ENCODE measurements at regions not wholly inside any gene's neighbourhood (a gene's known extent, or its start where the extent isn't known, plus 50 kb on each side); places are given as distances from the start of the nearest gene placed in this dataset.

GRCh38 chr18:34592961-34593382, 117.1 kb upstream of the DTNA start:
- DNase-seq (ENCODE audit: low read depth, low spot score) = no peak

- DNase-seq (ENCODE audit: low read depth, low spot score) = no peak
These were observed 115.8 kb upstream of the DTNA start for GRCh38 chr18:34594266-34594665.

DNA sequence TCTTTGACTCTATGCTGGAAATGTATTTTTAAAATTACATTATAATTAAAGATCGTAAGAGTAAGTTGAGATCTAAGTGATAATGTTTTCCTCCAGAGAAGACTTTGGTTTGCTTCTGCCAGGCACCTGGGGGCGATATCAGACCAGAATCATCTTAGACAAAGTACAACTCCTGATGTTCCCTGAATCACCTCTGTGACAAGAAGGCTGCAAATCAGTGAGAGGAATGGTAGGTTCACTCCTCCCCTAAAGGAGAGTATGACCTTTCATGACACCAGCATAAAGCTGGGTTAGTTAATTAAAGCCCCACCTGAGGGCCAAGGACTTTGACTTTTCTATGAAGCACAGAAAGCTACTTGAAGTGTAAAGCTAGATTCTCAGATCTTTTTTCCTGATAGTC, 114.4 kb upstream of the DTNA start:
- no peak for DNase-seq (ENCODE audit: low read depth, low spot score)

DNA sequence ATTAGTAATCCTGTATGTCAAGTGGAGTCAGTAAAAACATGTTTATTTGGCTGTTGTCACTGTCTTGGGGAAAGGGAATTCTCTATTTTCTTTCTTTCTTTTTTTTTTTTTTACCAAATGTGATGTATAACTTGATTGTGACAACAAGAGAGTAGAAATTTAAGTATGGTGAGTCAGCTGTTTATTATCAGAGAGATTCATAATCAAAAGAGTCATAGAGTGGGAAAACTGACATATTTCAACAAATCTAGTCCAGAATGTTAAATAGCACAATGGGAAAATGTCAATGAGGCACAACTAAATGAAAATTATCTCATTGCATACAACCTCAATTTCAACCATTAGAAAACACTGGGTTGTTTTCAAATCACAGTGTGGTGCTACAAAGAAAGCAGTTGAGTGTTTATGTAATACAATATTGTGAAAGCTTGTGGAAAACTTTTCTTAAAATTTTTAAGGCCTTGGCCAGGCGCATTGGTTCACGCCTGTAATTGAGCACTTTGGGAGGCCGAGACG, 111.9 kb upstream of the DTNA start:
- DNase-seq (ENCODE audit: low read depth, low spot score) = no peak

DNA sequence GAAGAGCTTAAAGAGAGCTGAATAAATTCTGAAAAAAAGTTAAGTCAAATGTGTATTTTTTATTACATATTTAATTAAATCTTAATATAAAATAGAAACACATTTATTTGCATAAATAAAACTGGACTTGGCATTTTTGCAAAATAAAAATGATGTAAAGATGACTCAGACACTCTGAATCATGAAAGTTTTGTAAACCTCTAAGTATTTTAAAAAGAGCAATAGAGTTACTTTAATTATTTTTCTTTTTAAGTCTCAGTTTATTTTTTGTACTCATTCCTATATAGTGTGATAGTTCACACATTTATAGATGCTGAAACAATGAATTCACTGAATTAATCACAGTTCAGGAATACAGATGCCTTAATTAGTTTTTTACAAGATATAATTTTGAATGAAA, 109.9 kb upstream of the DTNA start:
- DNase-seq (ENCODE audit: low read depth, low spot score) = no peak

DNA sequence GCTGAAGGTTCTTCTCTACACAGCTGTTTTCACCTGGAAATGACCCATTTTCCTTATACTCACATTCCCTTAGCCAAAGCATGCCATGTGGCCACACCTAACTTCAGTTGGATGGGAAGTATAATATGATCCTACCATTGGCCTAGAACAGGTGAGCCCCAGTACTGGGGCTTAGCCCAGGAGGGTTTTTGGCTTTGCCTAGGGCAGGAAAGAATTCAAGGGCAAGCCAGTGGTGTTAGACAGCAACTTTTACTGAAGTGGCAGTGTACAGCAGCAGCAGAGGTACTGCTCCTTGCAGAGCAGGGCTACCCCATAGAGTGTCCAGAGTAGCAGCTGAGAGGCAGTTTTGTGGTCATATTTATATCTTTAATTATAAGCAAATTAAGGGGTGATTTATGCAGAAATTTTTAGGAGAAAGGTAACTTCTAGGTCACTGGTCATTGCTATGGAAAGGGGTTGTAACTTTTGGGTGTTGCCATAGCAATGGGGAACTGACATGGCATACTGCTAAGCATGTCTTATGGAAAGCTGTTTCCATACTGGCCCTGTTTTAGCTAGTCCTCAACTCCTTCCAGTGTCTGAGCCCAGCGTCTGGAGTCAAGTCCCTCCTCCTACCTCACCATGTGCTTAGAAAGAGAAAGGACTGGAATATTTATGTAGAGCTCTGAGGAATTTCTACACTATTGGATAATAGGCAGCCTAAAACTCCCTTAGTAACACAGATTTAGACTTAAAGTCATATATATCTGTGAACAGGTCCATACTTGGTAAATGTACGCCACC, 109.0 kb upstream of the DTNA start:
- no peak for DNase-seq (ENCODE audit: low read depth, low spot score)

- no peak for DNase-seq (ENCODE audit: low read depth, low spot score)
These were observed 105.5 kb upstream of the DTNA start for GRCh38 chr18:34604591-34604990.

DNA sequence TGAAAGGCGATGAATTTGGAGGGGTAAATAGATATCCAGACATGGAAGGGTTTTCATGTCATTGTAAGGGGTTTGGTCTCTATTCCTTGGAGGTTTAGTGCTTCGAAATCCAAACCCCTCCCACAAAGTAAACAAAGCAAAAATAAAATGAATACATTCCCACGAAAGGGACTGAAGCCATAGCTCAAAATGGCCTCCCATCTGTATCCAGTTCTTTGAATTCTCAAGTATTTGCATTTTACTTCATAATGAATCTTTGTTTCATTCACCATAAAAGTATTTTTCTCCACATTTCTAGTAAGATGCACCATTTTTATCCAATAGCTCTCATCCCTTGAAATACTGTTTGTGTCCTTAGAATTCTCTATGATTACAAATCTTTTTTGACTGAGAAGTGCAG, 103.2 kb upstream of the DTNA start:
- DNase-seq (ENCODE audit: low read depth, low spot score) = no peak

DNA sequence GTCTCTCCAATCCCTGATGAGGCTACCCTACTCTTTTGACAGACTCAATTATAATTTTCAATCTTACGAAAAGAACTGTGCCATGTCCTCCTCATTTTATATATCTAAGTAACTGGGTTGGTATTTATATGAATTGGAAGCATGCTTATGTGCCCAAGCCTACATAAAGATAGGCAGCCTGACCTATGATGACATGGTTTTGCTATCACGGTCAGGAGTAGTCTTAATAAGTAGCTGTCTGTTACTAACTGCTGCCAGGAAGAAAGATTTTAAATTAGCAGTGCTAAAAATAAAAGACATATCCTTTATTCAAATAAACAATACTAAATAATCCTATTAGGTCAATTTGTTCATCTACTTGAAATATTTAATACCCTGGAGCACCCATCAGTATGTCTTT, 102.0 kb upstream of the DTNA start:
- DNase-seq (ENCODE audit: low read depth, low spot score) = no peak

DNA sequence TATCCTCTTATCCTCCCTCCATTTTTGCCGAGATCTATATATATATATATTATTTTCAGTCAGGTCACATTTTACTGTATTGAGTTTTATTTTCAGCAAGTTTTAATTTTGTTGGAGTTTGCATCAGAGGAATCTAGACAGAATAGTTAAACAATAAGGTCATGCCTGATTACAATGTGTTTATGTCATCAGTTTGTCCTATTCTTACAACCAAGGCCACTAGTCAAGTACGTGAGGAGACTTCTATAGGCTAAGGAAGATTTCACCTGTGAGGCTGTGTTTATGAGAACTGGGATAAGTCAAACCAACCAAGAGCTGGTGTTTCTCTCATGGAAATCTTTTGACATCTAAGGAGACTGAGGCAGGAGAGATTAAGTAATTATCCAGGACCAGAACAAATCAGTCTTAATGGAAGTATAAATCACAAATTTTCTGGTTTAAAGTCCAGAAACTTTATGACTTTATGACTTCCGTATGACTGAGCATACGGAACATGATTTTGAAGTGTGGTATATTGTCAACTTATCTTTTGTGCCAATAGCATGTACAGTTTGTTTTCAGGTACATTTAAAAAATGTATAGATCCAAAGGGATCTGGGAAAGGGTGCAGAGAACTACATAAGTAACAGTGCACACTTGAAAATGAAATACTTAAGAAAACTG, 100.0 kb upstream of the DTNA start:
- no peak for DNase-seq (ENCODE audit: low read depth, low spot score)

GRCh38 chr18:34611904-34612303, 98.2 kb upstream of the DTNA start:
- no peak for DNase-seq (ENCODE audit: low read depth, low spot score)

- no peak for DNase-seq (ENCODE audit: low read depth, low spot score)
These were observed 89.7 kb upstream of the DTNA start for GRCh38 chr18:34620258-34620861.

- no peak for DNase-seq (ENCODE audit: low read depth, low spot score)
These were observed 86.5 kb upstream of the DTNA start for GRCh38 chr18:34623557-34623956.

- no peak for DNase-seq (ENCODE audit: low read depth, low spot score)
These were observed 85.5 kb upstream of the DTNA start for GRCh38 chr18:34624551-34624950.

DNA sequence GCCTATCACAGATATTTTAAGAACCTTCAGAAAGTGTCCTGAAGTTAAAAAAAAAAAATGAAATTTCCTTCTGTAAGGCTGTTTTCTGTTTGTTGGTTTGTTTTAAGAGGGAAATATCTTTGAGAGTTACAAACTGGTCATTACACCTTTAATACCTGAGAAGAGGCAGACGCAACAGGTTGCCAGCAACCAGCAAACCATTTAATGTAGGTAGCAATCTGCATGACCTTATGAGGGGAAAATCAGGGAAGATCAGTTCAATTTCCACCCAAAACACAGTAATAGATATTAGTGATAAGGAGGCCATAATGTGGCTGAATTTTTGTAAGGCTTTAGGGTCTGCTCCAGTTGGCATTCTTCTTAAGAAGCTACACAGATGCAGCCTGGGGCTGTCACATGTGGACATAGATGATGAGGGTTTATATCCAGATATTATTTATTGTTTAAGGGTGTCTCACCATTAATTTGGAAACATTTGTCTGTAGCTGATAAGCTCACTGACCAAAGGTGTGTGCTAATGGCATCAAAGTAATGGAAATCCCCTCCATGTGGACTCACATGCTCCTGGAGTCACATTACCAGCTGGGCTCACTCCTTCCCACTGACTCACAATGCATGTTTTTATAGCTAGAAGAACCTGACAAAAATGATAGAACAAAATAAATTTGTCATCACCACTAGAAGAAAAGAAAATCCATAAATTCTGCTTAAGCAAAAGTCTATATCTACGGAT, 83.5 kb upstream of the DTNA start:
- DNase-seq (ENCODE audit: low read depth, low spot score) = peak; percentile 22

DNA sequence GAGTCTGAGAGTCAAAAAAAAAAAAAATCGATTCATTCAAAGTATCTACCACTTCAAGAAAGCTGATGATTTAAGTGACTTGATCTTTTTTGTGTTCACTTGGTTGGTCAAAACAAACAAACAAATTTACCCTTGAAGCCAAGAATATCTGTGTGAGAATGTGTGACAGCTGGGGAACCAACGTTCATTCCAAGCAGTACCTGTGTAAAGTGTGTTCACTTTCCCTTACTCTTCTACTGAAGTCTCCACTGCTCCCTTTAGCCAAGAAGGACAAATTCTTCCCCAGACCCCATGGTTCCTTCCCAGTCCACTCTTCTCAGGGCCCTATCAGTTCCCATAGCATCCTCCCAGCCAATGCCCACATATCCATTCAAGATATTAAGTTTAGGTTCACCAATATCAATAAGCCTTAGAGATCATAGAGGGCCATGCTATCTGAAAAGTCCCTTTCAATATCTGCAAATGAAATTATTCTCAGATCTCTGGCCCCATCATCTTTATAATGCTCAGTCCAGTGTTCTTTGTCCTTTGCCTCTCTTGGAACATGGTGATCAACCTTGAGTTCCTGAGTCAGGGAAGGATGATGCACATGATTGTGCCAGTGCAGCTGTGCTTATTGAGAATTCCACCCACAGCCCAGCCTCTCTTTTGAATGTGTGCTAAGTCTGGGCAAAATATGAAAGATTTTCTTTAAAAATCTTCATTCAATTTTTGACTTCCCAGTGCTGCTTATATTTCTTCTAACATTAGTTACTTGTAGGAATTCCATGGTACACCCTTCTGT, 82.8 kb upstream of the DTNA start:
- no peak for DNase-seq (ENCODE audit: low read depth, low spot score)

DNA sequence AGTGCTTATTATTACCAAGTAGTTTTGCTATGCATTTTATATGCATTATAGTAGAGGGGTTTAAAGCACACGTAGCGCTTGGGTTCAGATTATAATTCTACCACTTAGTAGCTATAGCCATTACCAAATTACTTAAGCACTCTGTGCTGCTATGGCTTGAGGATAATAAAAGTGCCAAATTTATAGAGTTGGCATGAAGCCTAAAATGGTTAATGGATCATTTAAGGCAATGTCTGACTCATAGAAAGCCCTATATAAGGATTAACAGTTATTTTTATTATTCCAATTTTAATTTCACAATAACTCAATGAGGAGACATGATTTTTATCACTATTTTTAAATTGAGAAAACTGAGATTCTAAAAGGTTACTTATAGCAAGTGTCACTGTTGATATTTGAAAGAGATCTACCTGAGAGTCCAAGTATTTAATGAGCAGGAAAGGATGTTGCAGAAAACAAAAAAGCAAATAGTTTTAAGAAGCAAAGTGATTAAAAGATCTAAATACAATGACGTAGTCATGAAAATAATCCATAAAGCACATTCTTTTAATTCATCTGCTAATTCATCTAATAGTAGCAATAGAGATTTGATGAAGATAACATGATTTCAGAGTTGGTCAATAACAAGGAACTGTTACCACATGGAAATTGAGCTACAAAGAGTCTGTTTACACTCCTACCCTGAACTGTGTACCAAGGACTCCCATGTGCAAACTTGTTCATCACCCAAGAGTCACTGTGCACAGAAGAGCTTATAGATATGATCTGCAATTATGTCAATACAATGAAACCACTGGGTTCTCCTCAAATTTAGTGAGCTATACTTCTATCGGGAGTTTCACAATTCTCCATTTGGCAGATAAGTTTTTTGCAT, 78.8 kb upstream of the DTNA start:
- DNase-seq (ENCODE audit: low read depth, low spot score) = no peak

GRCh38 chr18:34632321-34632720, 77.8 kb upstream of the DTNA start:
- DNase-seq (ENCODE audit: low read depth, low spot score) = no peak

GRCh38 chr18:34633368-34633767, 76.7 kb upstream of the DTNA start:
- DNase-seq (ENCODE audit: low read depth, low spot score) = no peak

Measured in pulmonary artery endothelial cell (primary cell).